Stomach smooth muscle (tissue), 2 donors: ENCODE measurements at regions not wholly inside any gene's neighbourhood (a gene's known extent, or its start where the extent isn't known, plus 50 kb on each side); places are given as distances from the start of the nearest gene placed in this dataset.

Source experiments
- H3K27ac ChIP-seq: one replicate; pipeline ENCODE4 v1.7.0; 2013; ENCODE audit warnings: mild to moderate bottlenecking, low read length, inconsistent platforms
- H3K27me3 ChIP-seq, 2 donors: one replicate each; pipeline ENCODE4 v1.7.0; 2013; ENCODE audit warnings: low read length in 2 of 2; ENCODE audit not compliant: insufficient read depth in 2 of 2, control insufficient read depth in 1 of 2
- H3K36me3 ChIP-seq, 2 donors: one replicate each; pipeline ENCODE4 v1.7.0; 2013; ENCODE audit warnings: low read length in 2 of 2; ENCODE audit not compliant: control insufficient read depth in 2 of 2, insufficient read depth in 2 of 2
- H3K4me1 ChIP-seq: one replicate; pipeline ENCODE4 v1.7.0; 2013; ENCODE audit warnings: low read length; ENCODE audit not compliant: control insufficient read depth, insufficient read depth
- H3K4me3 ChIP-seq, 2 donors: one replicate each; pipeline ENCODE4 v1.7.0; 2013; ENCODE audit warnings: low read length in 2 of 2
- H3K9ac ChIP-seq, 2 donors: one replicate each; pipeline ENCODE4 v1.7.0; 2013; ENCODE audit warnings: low read length in 2 of 2, mild to moderate bottlenecking in 1 of 2
- H3K9me3 ChIP-seq, 2 donors: one replicate each; pipeline ENCODE4 v1.7.0; 2013; ENCODE audit warnings: low read length in 2 of 2; ENCODE audit not compliant: control insufficient read depth in 2 of 2
- donor health status: healthy.
- donor health status: Pancreatic carcinoma.

- Histone ChIP-seq H3K4me1 (peaks cover 5% of the 10 kb centered on the region), H3K27ac (no peak overlapping the region), H3K4me3 (no peak overlapping the region), H3K27me3 (no peaks in the 10 kb centered on the region), H3K9ac (no peak overlapping the region), H3K36me3 (no peaks in the 10 kb centered on the region), H3K9me3 (no peaks in the 10 kb centered on the region)
Measured at GRCh38 chr3:126257174-126257573, 76.8 kb upstream of the ALDH1L1 start.

GRCh38 chr3:126256251-126256650 is 75.9 kb upstream of the ALDH1L1 start:
- no peak overlapping the region for H3K27ac ChIP-seq

GRCh38 chr3:126253072-126253471 is 72.7 kb upstream of the ALDH1L1 start:
- H3K4me3 ChIP-seq: no peak overlapping the region
- no peaks in the 10 kb centered on the region for H3K4me1 ChIP-seq
- no peak overlapping the region for H3K27ac ChIP-seq
- no peaks in the 10 kb centered on the region for H3K36me3 ChIP-seq
- H3K27me3 ChIP-seq: no peaks in the 10 kb centered on the region
- H3K9ac ChIP-seq: no peak overlapping the region
- H3K9me3 ChIP-seq: no peaks in the 10 kb centered on the region

More at GRCh38 chr3:126256251-126256650, 75.9 kb upstream of the ALDH1L1 start:
- H3K27me3 ChIP-seq: no peaks in the 10 kb centered on the region
- no peak overlapping the region for H3K9ac ChIP-seq
- H3K4me1 ChIP-seq: peaks cover 5% of the 10 kb centered on the region
- H3K4me3 ChIP-seq: no peak overlapping the region
- no peaks in the 10 kb centered on the region for H3K36me3 ChIP-seq
- H3K9me3 ChIP-seq: no peaks in the 10 kb centered on the region

- H3K9ac ChIP-seq: no peak overlapping the region
- no peak overlapping the region for H3K4me3 ChIP-seq
- H3K27me3 ChIP-seq: no peaks in the 10 kb centered on the region
- no peaks in the 10 kb centered on the region for H3K36me3 ChIP-seq
- H3K9me3 ChIP-seq: no peaks in the 10 kb centered on the region
- no peaks in the 10 kb centered on the region for H3K4me1 ChIP-seq
- no peak overlapping the region for H3K27ac ChIP-seq
Measured at GRCh38 chr3:126252373-126252772, 72.0 kb upstream of the ALDH1L1 start.

- no peaks in the 10 kb centered on the region for H3K4me1 ChIP-seq
- H3K27me3 ChIP-seq: no peaks in the 10 kb centered on the region
- no peak overlapping the region for H3K27ac ChIP-seq
- no peaks in the 10 kb centered on the region for H3K9me3 ChIP-seq
- H3K4me3 ChIP-seq: no peak overlapping the region
- H3K36me3 ChIP-seq: no peaks in the 10 kb centered on the region
- H3K9ac ChIP-seq: no peak overlapping the region
Measured at GRCh38 chr3:126245811-126246727, 65.7 kb upstream of the ALDH1L1 start.
